SK-N-MC (cell line): ENCODE measurements at regions not wholly inside any gene's neighbourhood (a gene's known extent, or its start where the extent isn't known, plus 50 kb on each side); places are given as distances from the start of the nearest gene placed in this dataset.

Source experiments
- DNase-seq: peaks from one replicate; pipeline ENCODE4 v3.0.0-alpha.2; 2011; ENCODE audit warnings: low read depth, low spot score
- H3K27ac ChIP-seq: fragments of 200-600 bp; sonication (generic); 2 replicates; pipeline ENCODE4 v1.5.1; 2016; ENCODE audit warnings: mixed run types
- H3K36me3 ChIP-seq: fragments of 200-600 bp; sonication (generic); 2 replicates; pipeline ENCODE4 v1.6.1; 2017; ENCODE audit warnings: antibody characterized with exemption, low read length, mixed read lengths; ENCODE audit not compliant: insufficient read depth
- H3K4me3 ChIP-seq: fragments of 200-600 bp; sonication (generic); 2 replicates; pipeline ENCODE4 v1.5.1; 2016
- H3K9ac ChIP-seq: fragments of 200-600 bp; sonication (generic); 2 replicates; pipeline ENCODE4 v1.8.0; 2017; ENCODE audit warnings: mixed run types, mixed read lengths; ENCODE audit not compliant: insufficient read length
- H3K9me3 ChIP-seq: fragments of 200-600 bp; sonication (generic); 2 replicates; pipeline ENCODE4 v1.6.1; 2017; ENCODE audit warnings: low read depth, mild to moderate bottlenecking, antibody characterized with exemption, low read length, moderate library complexity, mixed read lengths
- EZH2 ChIP-seq: fragments of 200-600 bp; sonication (generic); IDR thresholded peaks from one replicate; pipeline ENCODE4 v1.6.1; 2017; ENCODE audit warnings: antibody characterized with exemption
- FOXP2 ChIP-seq: optimal IDR thresholded peaks from 2 replicates; pipeline ENCODE3; 2011; ENCODE audit warnings: mild to moderate bottlenecking, moderate library complexity; ENCODE audit not compliant: insufficient read depth; ENCODE audit errors: extremely low read length, control extremely low read depth
- POLR2AphosphoS5 ChIP-seq: IDR thresholded peaks from 2 replicates; pipeline ENCODE4 v1.6.1; 2012; ENCODE audit warnings: mild to moderate bottlenecking, low read depth, low read length, borderline replicate concordance

DNA sequence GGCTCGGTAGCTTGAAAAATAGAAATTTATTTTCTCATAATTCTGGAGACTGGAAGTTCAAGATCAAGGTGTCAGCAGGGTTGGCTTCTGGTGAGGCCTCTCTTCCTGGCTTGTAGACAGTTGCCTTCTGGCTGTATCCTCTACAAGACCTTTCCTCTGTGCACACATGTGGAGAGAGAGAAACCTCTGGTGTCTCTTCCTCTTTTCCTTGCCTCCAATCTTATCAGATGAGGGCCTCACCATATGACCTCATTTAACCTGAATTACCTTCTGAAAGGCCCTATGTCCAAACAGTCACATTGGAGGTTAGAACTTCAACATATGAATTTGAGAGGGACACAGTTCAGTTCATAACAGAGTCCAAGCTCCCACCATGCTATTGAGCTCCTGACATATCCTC is 166.4 kb downstream of the TTC8 start:
- TF ChIP-seq FOXP2 = no peak
- no peak for TF ChIP-seq EZH2
- no peak for TF ChIP-seq POLR2AphosphoS5
- Histone ChIP-seq H3K27ac (no peak overlapping the region), H3K9ac (no peak overlapping the region), H3K9me3 (no peaks in the 10 kb centered on the region), H3K36me3 (no peaks in the 10 kb centered on the region), H3K4me3 (no peak overlapping the region)
- DNase-seq = no peak

GRCh38 chr14:88992011-88992410 is 167.6 kb downstream of the TTC8 start:
- no peaks in the 10 kb centered on the region for H3K36me3 ChIP-seq
- H3K4me3 ChIP-seq = no peak overlapping the region
- no peak for DNase-seq
- TF ChIP-seq EZH2 = no peak
- TF ChIP-seq FOXP2 = no peak
- no peak for TF ChIP-seq POLR2AphosphoS5
- no peaks in the 10 kb centered on the region for H3K9me3 ChIP-seq
- H3K27ac ChIP-seq = no peak overlapping the region
- no peak overlapping the region for H3K9ac ChIP-seq

- no peak for DNase-seq
- H3K4me3 ChIP-seq = no peak overlapping the region
- no peak for TF ChIP-seq FOXP2
- no peak for TF ChIP-seq POLR2AphosphoS5
- no peak for TF ChIP-seq EZH2
- H3K36me3 ChIP-seq = no peaks in the 10 kb centered on the region
- no peaks in the 10 kb centered on the region for H3K9me3 ChIP-seq
- H3K27ac ChIP-seq = no peak overlapping the region
- H3K9ac ChIP-seq = no peak overlapping the region
Observed at GRCh38 chr14:88993946-88994345, 169.5 kb downstream of the TTC8 start.

DNA sequence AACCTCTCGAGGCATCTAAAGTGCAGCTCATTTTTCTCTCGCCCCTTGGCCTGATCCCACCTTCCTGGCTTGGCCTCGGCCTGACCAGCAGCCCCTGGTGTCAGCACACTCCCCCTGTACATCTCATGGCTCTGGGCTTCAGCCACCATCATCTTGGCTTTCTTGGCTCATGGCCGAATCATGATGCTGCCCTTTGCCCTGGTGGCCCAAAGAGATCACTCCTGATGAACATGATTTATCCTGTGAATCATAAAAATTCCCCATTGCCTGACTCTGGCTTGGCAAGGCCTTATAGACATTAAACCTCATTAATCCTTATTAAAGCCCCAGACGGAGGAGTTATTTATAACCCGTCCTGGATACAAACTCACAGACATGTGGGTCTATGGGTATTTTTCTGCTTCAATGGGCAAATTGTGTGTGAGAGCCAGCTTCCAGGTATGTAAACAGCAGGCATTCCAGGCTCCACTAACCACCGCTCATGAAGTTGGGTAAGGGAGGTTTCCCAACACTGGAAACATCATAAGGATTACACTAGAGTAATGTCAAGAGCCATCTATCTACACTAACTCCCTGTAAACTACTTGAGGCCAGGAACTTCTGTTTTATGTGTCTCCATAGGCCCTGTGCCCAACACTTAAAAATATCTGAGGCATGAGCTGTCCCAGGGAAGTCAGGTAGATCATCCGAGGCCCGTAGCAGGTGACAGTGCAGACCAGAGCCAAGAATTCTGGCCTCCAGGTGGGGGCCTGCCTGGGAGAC is 171.2 kb downstream of the TTC8 start:
- no peak overlapping the region for H3K4me3 ChIP-seq
- H3K36me3 ChIP-seq = no peaks in the 10 kb centered on the region
- no peak overlapping the region for H3K9ac ChIP-seq
- H3K9me3 ChIP-seq = no peaks in the 10 kb centered on the region
- TF ChIP-seq FOXP2 (no peak), EZH2 (no peak), POLR2AphosphoS5 (no peak)
- no peak for DNase-seq
- no peak overlapping the region for H3K27ac ChIP-seq

DNA sequence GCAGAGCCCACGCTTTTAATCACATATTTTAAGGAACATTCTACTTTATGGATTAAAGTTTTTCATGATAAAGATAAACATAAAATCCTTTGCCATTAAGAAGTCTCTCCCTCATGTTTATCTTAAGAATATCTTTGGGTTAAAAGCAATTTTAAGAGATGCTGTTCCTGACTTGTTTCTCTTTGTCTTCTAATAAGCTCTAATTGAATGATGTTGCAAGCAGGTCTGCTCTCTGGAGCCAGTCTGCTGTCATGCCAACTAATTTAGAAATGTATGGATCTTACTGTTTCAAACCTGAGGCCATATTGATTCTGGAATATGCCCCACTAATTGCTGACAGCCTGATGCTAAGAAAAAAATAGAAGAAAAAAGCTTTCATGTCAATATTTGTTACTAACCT is 173.6 kb downstream of the TTC8 start:
- H3K27ac ChIP-seq = no peak overlapping the region
- no peaks in the 10 kb centered on the region for H3K9me3 ChIP-seq
- DNase-seq = no peak
- H3K36me3 ChIP-seq = no peaks in the 10 kb centered on the region
- H3K4me3 ChIP-seq = no peak overlapping the region
- TF ChIP-seq EZH2 (no peak), POLR2AphosphoS5 (no peak), FOXP2 (no peak)
- no peak overlapping the region for H3K9ac ChIP-seq

DNA sequence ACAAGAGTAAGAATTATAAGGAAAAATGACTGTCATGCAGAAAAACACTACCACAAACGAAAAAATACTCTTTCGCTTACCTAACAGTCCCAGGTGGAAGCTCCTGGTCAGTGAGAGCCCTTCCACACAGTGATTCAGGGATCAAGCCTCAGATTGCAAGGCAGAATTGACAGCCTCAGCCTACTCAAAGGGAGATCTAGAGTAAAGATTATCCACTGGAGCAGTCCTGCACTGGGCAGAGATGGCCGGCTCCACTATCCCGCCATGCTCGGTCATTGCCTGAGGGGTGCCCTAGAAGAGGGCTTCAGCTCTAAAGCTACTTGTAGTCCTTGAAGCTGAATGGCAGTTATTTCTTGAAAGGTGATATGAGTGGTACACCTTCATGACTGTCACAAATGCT is 174.7 kb downstream of the TTC8 start:
- Histone ChIP-seq H3K27ac (no peak overlapping the region), H3K9me3 (no peaks in the 10 kb centered on the region), H3K9ac (no peak overlapping the region), H3K36me3 (no peaks in the 10 kb centered on the region), H3K4me3 (no peak overlapping the region)
- DNase-seq = no peak
- no peak for TF ChIP-seq FOXP2
- no peak for TF ChIP-seq EZH2
- no peak for TF ChIP-seq POLR2AphosphoS5

DNA sequence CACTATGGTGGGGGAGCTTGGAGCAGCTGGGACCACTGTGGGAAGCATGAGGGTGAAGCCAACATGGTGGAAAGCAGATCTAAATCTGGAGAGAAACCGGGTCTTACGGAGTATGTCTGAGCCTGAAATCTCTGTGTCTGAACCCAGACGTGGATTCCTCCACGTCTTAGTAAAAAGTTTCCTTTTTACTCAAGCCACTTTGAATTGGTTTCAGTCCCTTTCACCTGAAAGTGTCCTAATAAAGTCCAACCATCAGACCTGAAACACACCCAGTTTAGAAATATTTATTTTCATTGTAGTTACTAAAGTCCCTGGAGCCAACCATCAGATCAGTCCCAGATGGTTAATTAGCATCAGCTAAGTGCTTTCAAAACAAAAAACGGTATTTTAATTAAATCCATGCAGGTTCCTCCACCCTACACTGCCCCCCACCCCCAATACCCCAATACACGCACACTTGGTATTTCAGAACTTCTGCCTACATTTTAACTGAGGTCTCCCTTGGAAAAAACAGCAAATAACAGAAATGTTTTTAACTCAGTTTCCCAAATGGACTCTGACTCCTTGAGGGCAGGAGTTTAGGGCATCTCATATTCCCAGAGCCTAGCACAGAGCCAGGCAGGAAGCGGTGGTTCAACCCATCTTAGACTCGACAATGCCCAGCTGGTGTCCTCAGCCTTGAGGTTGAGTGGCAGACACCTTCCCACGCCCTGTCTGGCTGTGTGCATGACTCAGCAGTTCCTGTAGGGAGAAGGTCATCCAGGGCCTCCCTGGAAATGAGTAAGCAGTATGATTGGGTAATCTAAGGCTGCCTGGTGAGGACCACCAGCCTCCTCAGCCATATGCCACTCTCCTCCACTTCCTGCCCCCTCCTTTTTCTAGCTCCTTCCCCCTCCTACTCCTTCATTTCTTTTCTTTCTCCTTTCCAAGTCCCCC is 175.8 kb downstream of the TTC8 start:
- Histone ChIP-seq H3K36me3 (no peaks in the 10 kb centered on the region), H3K9me3 (no peaks in the 10 kb centered on the region), H3K27ac (no peak overlapping the region), H3K4me3 (no peak overlapping the region), H3K9ac (no peak overlapping the region)
- DNase-seq = no peak
- TF ChIP-seq POLR2AphosphoS5 = no peak
- no peak for TF ChIP-seq FOXP2
- TF ChIP-seq EZH2 = no peak

DNA sequence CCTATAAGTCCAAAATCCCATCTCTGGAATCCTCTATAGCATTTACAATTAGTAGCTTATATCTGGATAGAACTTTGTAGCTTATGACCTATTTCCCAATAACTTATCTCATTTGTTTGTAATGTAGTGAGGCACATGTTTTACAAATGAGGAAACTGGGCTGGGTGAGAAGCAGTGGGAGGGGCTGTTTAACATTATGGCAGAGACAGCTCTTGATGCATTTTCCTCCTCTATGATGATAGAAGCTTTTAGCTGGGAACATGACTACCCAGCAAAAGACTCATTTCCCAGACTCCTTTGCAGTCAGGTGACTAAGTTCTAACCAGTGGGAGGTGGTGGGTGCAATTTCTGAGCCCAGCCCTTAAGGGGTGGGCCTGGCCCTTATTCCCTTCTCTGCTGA is 179.7 kb downstream of the TTC8 start:
- no peaks in the 10 kb centered on the region for H3K36me3 ChIP-seq
- TF ChIP-seq FOXP2 = no peak
- H3K4me3 ChIP-seq = no peak overlapping the region
- H3K9ac ChIP-seq = no peak overlapping the region
- no peaks in the 10 kb centered on the region for H3K9me3 ChIP-seq
- no peak overlapping the region for H3K27ac ChIP-seq
- no peak for DNase-seq

- Histone ChIP-seq H3K36me3 (no peaks in the 10 kb centered on the region), H3K9ac (no peak overlapping the region), H3K9me3 (no peaks in the 10 kb centered on the region), H3K27ac (no peak overlapping the region), H3K4me3 (no peak overlapping the region)
- DNase-seq = no peak
- TF ChIP-seq EZH2 (no peak), POLR2AphosphoS5 (no peak), FOXP2 (no peak)
Observed at GRCh38 chr14:89007906-89008305, 183.5 kb downstream of the TTC8 start.
